ENCODE measurements at regions not wholly inside any gene's neighbourhood (a gene's known extent, or its start where the extent isn't known, plus 50 kb on each side); places are given as distances from the start of the nearest gene placed in this dataset.

DNA sequence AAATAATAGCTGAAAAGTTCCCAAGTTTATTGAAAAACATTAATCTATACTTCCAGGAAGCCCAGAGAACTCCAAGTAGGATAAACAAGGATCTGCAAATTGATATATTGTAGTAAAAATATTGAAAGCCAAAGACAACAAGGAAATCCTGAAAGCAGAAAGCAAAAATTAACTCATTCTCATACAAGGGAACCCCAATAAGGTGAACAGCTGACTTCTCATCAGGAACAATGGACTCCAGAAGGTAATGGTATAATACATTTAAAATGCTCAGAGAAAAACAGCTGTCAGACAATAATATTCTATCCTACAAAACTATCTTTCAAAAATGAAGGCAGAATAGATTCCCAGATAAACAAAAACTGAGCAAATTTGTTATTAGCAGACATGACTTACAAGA is 138.1 kb upstream of the BMP4 start:
- DNase-seq: no peak

DNA sequence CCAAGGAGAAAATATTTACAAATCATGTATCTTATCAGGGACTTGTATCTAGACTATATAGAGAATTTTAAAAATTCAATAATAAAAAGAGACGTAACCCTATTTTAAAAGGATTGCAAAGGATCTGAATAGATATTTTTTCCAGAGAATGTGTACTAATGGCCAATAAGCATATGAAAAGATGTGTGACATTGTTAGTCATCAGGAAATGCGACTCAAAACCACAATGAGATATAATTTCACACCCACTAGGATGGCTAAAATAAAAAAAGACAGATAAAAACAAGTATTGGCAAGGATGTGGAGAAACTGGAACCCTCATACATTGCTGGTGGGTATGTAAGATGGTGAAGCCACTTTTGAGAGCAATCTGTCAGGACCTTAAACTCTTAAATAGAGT is 141.9 kb upstream of the BMP4 start:
- DNase-seq: no peak

DNA sequence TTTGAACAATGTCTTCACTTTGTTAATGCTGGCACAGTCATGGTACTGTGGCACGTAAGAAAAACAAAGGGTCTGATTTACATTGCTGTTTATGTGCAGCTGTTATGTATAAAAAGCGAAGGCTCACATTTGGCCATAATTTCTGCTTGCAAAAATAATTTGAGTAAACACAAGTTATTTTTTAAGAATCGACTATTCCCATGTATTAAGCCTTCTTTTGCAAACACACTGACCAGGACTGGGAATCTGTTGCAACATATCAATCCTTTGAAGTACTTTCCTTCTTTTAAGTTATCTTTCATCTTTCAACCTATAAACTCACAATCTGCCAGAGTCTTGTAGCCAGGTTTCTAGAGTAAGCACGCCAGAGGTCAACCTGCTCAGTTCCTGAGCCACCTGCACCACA is 145.4 kb upstream of the BMP4 start:
- DNase-seq: no peak

DNA sequence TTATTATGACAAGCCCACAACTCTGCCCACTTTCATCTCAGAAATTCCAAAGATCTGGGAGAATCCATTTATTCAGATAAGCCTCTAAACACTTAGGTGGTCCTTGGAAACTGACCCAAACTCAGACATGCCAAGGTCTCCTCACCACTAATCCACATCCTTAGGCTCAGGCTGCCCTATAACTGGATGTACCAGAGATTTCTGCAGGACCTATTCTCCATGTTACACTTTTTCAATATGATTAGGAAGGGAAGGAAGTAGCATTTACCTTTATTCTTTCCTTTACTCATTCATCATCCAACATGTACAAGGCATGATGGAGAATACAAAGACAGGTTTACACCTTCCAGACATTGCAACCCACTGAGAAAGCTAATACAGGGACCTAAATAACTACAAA is 145.9 kb upstream of the BMP4 start:
- DNase-seq: no peak

DNA sequence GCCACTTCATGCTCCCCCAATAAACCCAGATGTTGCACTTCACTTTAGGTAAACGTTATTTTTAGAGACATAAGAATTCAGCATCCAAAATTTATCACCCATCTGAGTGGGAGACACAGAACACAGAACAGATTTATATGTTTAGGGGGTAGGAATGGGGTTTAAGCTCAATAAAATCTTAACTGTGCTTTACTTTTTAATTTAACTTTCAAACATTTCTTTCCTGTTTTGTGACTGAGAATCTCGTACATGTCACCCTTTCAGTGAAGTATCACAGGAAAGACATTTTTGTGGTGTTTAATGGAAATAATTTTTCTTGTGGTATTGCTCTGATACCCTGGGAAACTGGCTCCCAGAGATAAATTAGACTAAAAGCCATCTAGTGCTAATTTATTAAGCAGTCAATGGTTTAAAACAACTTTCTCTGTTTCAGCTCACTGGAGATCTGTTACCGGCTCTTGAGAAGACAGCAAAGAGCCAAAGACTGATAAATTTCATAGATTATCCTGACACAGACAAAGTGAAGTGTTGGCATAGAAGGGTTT is 148.0 kb upstream of the BMP4 start:
- no peak for DNase-seq

DNA sequence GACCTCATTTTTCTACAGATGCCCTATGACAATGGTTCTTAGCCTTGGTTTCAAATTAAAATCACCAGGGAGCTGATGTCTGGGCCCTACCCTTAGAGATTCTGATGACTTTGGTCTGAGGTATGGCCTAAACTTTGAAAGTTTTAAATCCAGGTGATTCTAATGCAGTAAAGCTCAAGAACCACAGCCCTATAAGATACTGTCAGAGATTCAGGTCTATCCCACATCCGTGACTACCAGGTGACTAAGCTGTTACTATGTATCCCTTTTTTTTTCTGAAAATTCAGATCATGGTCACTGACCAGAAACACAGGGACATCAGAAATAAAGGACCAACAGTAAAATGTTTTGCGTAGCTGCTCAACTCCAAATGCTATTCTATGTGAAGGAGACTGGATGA is 148.8 kb upstream of the BMP4 start:
- no peak for DNase-seq

DNA sequence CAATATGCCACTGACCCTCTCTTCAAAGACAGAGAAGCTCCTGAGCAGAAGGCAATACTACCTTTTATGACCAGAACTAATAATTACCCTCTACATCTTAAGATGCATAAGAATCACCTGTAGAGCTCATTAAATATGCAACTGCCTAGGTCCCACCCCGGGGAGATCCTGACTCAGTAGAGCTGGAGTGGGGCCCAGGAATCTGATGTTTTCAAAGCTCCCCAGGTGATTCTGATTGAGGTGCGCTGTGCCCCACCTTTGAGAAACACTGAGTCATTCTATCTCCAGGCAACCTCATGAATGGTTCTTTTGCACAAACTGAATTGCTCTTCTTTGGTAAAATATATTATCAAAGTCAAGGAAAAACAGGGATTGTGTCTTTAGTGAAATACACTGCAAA is 149.3 kb upstream of the BMP4 start:
- no peak for DNase-seq

DNA sequence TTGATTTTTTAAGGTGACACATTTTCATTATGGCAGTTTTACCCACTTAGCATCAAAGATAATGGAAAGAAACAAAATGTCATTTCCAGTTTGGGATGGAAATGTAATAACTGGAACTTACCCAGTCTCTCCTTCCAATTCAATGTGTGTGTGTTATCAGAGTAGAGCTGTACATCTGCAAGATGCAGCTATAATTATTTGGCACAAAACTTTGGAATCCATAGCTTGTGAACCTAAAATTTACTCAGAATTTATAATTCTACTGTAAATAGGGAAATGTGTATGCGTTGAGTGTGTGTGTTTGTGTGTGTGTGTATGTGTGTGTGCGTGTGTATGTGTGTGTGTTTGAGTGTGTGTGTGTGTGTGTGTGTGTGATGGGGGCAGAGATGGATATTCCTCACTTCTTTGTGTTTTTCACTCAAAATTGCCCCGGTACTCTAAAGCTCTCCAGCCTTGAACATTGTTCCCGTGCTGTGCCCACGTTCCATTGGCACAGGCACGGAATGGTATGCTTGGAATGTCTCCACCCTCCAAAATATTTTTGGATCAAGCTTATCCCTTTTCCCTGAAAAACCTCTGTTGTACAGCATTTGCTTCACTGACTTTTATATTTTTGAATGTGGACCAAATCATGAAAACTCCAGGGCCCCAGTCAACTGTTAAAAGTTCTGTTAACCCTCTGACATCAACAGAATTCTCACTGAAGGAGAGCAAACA is 150.2 kb upstream of the BMP4 start:
- no peak for DNase-seq

DNA sequence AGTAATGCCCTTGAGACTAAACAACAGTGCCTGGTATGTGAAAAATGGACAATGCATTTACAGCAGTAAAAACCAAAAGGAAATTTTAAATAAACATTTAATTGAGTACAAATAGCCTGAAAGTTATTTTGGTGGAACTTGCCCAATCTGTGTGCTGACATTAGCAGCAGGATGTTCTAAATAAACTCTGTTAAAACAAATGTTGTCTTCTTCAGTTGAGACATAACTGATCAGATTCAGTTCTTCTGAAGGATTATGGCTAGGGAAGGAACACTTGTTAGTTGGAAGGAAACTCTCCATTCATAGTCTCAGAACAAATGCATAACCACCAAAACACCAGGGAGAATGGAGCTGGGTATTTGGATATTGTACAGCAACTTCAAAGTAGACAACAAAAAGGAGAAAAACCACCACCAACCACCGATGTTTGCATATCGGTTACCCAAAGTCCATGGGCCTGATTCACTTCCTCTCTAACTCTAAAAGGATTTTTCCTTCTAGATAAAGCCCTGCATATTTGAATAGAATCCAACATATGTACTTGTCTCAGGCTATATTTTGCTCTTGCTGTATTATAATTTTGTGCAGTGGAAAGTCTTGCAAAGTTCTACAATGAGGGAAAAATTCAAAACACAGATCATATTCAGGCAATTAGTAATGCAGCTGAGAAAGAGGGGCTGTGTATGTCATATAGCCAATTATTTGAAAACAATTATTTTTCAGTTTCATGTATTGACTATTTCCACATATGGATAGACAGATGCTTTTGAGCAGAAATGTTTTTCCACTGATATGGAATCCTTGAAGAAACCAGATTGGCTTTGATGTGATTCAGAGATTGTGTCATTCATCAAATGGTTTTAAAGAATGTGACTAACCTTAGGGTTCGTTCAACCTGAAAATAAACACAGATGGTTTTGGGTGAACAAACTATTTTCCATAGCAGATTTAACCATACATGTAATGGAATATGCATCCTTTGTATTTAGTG is 152.2 kb upstream of the BMP4 start:
- peak; percentile 86 for DNase-seq

DNA sequence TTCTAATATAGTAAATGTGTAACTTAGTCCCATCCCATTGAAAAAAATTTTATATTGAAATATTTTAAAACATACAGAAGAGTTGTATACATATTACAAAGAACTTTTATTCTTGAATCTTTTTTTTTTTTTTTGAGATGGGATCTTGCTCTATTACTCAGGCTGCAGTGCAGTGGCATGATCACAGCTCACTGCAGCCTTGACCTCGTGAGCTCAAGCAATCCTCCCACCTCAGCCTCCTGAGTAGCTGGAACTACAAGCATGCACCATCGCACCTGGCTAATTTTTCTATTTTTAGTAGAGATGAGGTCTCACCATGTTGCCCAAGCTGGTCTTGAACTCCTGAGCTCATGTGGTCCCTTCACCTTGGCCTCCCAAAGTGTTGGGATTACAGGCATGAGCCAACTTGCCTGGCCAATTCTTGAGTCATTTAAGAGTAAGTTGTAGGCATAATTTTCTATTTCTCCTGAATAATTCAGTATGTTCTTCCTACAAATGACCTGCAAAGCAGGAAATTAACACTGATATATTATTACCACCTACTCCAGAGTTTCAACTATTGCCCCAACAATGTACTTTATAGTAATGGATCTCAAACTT is 153.0 kb upstream of the BMP4 start:
- DNase-seq: no peak

DNA sequence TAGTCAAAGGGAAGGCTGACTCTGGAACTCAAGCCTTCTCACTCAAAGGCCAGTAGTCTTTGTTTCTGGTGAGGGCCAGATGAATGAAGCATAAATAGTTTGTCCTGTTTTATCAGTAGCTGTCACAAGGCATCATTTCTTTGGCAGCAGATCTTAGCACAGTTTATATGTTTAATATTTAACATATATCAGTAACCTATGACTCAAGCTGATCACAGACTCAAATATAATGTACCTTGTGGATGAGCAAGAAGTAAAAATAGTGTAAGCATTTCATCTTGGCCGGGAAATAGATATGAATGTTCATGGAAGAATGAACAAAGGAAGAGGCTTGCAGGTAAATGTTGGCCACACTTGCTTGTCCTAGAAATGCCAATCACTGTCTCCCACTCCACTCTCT is 158.3 kb upstream of the BMP4 start:
- DNase-seq: no peak

DNA sequence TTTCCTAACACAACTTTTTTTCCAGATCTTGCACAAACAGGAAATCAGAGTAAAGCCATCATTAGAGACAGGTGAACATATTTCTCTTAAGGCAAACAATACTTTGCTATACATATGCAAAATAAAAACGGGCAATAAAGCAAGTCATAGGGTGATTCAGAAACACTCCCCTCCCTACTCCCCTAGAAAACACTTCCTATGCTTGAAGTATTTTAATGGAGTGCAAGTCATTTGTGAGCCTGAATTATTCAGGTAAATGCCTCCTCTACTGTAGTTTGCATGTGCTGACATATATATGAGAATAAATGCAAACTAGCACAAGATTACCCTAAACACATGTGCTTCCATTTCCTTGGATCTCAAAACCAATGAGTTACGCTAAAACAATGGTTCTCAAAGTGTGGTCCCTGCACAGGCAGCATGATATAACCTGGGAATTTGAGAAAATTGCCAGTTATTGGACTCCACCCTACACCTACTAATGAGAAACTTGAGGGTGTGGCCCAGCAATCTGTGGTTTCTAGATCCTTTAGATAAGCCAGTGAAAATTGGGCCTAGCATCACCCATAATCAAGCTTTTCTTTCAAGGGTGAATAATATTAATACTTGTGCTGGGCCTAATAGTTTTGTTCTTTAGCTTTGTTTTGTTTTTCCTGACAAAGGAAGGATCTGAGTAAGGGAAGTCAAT is 159.7 kb upstream of the BMP4 start:
- DNase-seq: no peak

DNA sequence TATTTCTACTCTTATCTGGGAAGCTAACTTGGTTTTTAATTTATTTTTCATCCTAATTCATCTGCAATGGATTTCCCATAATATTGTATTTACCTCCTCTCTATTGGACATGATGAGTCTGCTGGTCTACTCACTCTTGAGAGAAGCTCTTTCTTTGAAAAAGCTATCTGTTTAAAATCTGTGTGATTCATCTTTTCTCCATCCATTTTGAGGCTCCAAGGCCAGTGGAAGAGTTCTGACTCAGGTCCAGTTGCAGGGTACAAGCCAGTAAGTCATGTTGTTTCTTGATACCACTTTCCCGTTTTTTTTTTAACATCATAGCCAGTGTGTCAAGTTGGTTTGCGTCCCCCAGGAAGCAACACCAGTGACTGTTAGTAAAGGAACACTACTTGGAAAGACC is 160.3 kb upstream of the BMP4 start:
- peak; percentile 43 for DNase-seq

DNA sequence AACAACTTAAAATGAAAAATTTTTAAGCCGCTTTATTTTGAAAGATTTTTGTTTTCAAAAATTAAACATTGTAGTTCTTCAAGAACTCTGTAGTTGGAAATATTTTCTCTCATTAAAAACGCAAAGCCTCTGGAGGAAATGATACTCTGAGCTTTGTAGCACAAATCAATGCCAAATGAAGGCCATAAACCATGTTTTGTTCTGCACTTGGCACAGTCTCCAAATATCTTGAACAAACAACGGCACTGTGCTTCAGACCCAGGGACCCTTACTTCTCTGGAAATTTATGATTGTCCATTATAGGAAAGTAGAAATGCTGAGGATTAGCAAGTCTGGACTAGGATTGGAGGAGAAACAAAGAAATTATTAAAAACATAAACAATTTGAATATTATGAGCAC is 160.8 kb upstream of the BMP4 start:
- DNase-seq: no peak

DNA sequence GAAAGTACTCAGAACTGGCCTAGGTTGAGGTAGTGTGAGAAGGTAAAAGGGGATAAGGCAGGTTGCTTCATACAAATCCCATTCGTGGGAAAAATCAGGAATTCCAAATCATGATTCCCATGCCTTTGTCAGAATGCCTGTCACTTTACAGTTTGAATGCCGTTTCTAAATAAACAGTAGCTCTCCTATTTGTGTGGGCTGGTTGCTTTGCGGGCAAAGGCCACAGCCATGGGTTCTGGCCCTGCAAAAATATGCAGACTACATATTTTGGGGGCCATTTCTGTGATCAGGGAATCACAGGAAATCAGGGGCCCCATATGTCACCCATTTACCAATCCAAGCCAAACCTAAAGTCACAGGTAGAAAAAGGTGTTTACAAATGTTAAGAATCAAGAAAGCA is 161.3 kb upstream of the BMP4 start:
- no peak for DNase-seq

DNA sequence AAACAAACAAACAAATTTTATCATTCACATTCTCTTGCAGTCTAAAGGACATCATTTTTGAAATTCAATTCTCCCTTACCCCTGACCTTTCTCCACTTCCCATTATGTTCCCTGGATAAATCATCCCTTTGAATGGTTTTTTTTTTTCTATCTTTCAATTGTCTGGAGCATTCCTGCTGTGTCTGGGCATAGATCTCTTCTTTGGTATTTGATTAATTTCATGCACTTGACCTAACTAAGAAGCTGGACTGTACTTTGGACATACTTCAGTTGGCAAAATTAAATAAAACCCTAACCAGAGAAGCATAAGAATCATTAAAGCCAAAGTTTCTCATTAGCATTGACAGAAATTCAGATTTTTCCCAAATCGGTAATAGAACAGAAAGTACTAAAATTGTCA is 163.6 kb upstream of the BMP4 start:
- DNase-seq: no peak

DNA sequence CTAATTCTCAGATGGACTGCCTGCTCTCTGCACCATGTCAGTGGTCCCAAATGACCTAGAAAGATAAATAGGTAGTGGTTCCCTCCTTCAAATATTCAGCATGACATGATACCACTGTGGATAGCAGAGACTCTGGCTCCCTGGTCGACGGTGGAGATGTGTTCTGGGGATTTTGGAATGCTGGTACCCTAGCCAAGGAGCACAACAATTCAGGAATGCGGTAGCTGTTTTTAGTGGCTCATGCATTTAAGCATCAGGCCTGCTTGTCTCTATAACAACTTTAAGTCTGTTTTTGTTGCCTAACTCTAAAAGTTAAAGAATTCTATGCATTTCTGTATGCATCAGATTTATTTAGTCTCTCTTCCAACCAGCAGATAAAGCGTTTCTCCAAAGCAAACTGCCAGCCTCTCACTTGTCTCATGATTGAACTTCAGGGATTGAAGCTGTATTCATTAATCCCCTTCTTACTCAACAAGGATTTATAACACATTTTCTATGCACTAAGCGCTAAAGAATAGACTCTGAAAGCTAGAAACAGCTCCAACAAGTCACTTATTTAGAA is 164.9 kb upstream of the BMP4 start:
- DNase-seq: peak; percentile 15

DNA sequence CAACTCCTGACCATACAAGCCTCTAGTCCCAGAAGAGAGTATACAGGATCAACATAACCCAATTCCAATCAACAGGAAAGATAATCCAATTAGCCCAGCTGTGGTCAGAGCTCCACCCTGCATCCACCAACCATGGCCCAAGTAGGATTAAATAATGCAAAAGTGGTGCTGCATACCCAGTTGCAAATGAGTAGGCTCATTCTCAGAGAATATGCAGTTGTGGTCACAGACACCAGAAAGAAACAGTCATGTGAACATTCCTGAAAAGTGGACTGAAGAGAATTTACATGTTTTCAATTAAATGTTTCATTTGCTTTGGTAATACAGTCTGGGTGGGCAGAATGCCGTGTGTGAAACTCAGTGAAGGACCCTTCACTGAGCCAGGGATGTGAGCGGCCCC is 167.2 kb upstream of the BMP4 start:
- DNase-seq: no peak

DNA sequence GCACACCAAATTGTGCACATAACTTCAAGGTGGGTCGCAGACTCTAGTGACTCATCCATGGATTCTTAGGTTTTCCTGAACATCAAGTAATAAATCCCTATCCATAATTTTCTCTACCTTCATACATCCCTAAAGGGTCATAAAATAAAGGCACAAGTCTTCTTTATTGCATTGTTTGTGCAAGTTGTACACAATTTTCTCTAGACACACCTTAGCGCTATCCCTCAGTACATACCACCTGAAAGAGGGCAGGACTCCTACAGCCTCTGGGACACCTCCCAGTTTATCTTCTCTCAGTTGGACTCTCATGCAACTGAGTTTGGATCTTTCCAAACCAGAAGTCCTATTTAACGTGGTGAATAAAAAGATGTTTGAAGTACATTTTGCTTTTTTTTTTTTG is 168.5 kb upstream of the BMP4 start:
- DNase-seq: no peak

DNA sequence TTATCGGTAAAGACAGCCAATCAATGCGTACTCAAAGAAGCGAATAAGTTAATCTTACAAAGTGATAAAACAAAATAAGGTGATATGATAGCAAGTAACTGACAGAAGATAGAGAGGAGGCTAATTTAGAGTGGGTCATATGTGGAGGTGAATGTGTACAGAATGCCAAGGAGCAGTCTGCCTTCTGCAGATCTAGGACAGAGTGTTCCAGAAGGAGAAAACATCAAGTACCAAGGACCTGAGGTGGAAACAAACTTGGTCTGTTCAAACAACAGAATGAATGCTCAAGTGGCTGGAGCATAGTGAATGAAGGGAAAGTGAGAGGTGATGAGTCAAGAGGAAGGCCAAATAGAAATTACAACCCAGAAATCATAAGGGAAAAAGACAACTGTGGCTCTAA is 170.3 kb upstream of the BMP4 start:
- DNase-seq: no peak

DNA sequence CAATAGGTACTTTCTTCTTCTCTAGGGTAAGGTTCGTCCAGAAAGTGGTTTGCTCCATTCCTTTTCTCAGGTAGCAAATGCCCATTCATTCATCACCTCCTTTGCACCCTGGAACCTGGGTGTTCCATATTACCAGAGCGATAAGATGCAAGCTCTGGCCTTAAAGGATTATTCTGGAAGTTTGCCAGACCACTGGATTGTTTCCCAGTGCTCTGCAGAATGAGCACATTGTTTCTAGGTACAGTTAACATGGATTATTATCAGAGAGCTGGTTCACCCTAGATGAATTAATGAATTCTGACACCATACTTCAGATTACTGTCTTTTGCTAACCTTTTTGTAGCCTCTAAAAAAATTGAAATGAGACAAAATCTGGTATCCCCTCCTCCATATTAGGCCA is 170.9 kb upstream of the BMP4 start:
- peak; percentile 46 for DNase-seq

DNA sequence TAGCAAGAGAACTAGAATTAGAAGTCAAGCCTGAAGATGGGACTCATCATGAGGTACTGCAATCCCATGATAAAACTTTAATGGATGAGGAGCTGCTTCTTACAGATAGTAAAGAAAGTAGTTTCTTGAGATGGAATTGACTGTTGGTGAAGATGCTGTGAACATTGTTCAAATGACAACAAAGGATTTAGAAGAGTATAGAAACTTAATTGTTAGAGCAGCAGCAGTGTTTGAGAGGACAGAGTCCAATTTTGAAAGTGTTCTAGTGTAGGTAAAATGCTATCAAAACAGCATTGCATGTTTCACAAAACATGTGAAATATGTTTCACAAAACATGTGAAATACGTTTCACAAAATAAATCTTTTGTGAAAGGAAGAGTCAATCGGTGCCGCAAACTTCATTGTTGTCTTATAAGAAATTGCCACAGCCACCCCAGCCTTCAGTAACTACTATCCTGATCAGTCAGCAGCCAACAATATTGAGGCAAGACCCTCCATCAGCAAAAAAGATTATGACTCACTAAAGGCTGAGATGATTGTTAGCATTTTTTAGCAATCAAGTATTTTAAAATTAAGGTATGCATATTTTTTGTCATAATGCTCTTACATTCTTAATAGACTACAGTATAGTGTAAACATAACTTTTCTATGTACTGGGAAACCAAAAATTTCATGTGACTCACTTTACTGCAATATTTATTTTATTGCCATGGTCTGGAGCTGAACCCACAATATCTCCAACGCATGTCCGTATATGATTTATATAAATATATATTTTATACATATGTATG is 173.4 kb upstream of the BMP4 start:
- DNase-seq: peak; percentile 47
